ENCODE measurements at regions not wholly inside any gene's neighbourhood (a gene's known extent, or its start where the extent isn't known, plus 50 kb on each side); places are given as distances from the start of the nearest gene placed in this dataset.

- TF ChIP-seq, protein P1, sequence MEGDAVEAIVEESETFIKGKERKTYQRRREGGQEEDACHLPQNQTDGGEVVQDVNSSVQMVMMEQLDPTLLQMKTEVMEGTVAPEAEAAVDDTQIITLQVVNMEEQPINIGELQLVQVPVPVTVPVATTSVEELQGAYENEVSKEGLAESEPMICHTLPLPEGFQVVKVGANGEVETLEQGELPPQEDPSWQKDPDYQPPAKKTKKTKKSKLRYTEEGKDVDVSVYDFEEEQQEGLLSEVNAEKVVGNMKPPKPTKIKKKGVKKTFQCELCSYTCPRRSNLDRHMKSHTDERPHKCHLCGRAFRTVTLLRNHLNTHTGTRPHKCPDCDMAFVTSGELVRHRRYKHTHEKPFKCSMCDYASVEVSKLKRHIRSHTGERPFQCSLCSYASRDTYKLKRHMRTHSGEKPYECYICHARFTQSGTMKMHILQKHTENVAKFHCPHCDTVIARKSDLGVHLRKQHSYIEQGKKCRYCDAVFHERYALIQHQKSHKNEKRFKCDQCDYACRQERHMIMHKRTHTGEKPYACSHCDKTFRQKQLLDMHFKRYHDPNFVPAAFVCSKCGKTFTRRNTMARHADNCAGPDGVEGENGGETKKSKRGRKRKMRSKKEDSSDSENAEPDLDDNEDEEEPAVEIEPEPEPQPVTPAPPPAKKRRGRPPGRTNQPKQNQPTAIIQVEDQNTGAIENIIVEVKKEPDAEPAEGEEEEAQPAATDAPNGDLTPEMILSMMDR (conservative IDR thresholded peaks at IDR 0.05): no peak
- TF ChIP-seq EZH2 (IDR thresholded peaks at IDR 0.05; ENCODE audit: low read depth): no peak
Measured at GRCh38 chr2:145905371-145905770, 1385.5 kb upstream of the ZEB2 start.
